B cell (primary cell): ENCODE measurements at regions not wholly inside any gene's neighbourhood (a gene's known extent, or its start where the extent isn't known, plus 50 kb on each side); places are given as distances from the start of the nearest gene placed in this dataset.

Experiments
- ATAC-seq: fragments of 200-7000 bp; cut with Tn5 transposase; one replicate; pipeline ENCODE4 v1.10.0; 2021; ENCODE audit warnings: low read depth, mild to moderate bottlenecking, moderate number of reproducible peaks, moderate library complexity
- CTCF ChIA-PET: fragments of 350-600 bp; sonication (Branson Sonifier 250); formaldehyde crosslinking; loops from one replicate; lab custom pipeline; 2021; ENCODE audit warnings: antibody characterized with exemption, inconsistent platforms; lab: Charles Lee
- POLR2A ChIA-PET: fragments of 350-600 bp; sonication (Branson Sonifier 250); formaldehyde crosslinking; loops from one replicate; lab custom pipeline; 2021; ENCODE audit warnings: antibody characterized with exemption; lab: Charles Lee
- DNase-seq: peaks from one replicate; pipeline ENCODE4 v3.0.0; 2013
- H2AFZ ChIP-seq: 2 replicates; pipeline ENCODE4 v1.6.1; 2012; ENCODE audit warnings: mild to moderate bottlenecking, low read depth, low read length; ENCODE audit not compliant: insufficient read depth, poor library complexity, severe bottlenecking
- H3K27ac ChIP-seq, 2 donors: 1 replicate in 1 of 2; 2 replicates in 1 of 2; pipeline ENCODE4 v1.5.1; 2012 to 2013; ENCODE audit warnings: low read length in 2 of 2, mild to moderate bottlenecking in 2 of 2, moderate library complexity in 1 of 2
- H3K27me3 ChIP-seq, 4 experiments: fragments of 200-600 bp in 1 of 4; sonication (generic) in 1 of 4; replicated peaks in 1 of 4; 1 replicate in 2 of 4; 2 replicates in 2 of 4; pipeline versions ENCODE4 v1.6.1 to v1.7.0; 2013 to 2016; ENCODE audit warnings: low read length in 3 of 4, mild to moderate bottlenecking in 2 of 4, mixed read lengths in 1 of 4, moderate library complexity in 1 of 4; ENCODE audit not compliant: insufficient read depth in 4 of 4, control insufficient read depth in 3 of 4; ENCODE audit errors: control extremely low read depth in 1 of 4
- H3K36me3 ChIP-seq, 2 experiments: replicated peaks in 1 of 2; 1 replicate in 1 of 2; 2 replicates in 1 of 2; pipeline versions ENCODE4 v1.6.1 to v1.7.1; 2013; ENCODE audit warnings: low read length in 1 of 2; ENCODE audit not compliant: insufficient read depth in 2 of 2, control insufficient read depth in 1 of 2; ENCODE audit errors: control extremely low read depth in 1 of 2, extremely low read depth in 1 of 2
- H3K4me1 ChIP-seq, 2 donors: fragments of 200-600 bp in 1 of 2; sonication (generic) in 1 of 2; 1 replicate in 1 of 2; 2 replicates in 1 of 2; pipeline versions ENCODE4 v1.5.1 to v1.6.1; 2013 to 2017; ENCODE audit warnings: low read length in 2 of 2; ENCODE audit not compliant: control insufficient read depth in 2 of 2, insufficient read depth in 2 of 2
- H3K4me2 ChIP-seq: replicated peaks from 2 replicates; pipeline ENCODE3; 2012; ENCODE audit warnings: mild to moderate bottlenecking, low read depth, low read length; ENCODE audit not compliant: poor library complexity, severe bottlenecking
- H3K4me3 ChIP-seq, 5 experiments: fragments of 200-600 bp in 1 of 5; sonication (generic) in 1 of 5; 1 replicate in 3 of 5; 2 replicates in 2 of 5; pipeline versions ENCODE4 v1.5.1 to v1.7.0; 2011 to 2016; ENCODE audit warnings: low read length in 4 of 5, mild to moderate bottlenecking in 4 of 5, low read depth in 2 of 5, control low read depth in 1 of 5, moderate library complexity in 1 of 5; ENCODE audit not compliant: insufficient read depth in 1 of 5; ENCODE audit errors: control extremely low read depth in 1 of 5, extremely low read depth in 1 of 5
- H3K79me2 ChIP-seq: fragments of 200-600 bp; sonication (generic); one replicate; pipeline ENCODE4 v1.6.0; 2016; ENCODE audit warnings: low read length; ENCODE audit not compliant: control insufficient read depth, insufficient read depth
- H3K9ac ChIP-seq: fragments of 200-600 bp; sonication (generic); 2 replicates; pipeline ENCODE4 v1.6.1; 2017; ENCODE audit warnings: mild to moderate bottlenecking, low read length, moderate library complexity
- H3K9me3 ChIP-seq, 3 donors: one replicate each; pipeline versions ENCODE4 v1.6.1 to v1.7.1; 2013; ENCODE audit warnings: low read length in 2 of 3; ENCODE audit not compliant: control insufficient read depth in 2 of 3, insufficient read depth in 1 of 3; ENCODE audit errors: control extremely low read depth in 1 of 3
- H4K20me1 ChIP-seq: 2 replicates; pipeline ENCODE4 v1.6.0; 2012; ENCODE audit warnings: mild to moderate bottlenecking, low read length; ENCODE audit not compliant: insufficient read depth, control insufficient read depth, poor library complexity, severe bottlenecking
- H3K27ac Mint-ChIP-seq: one replicate; pipeline ENCODE4 v1.8.0; 2021; ENCODE audit warnings: mixed read lengths
- H3K27me3 Mint-ChIP-seq: one replicate; pipeline ENCODE4 v1.8.0; 2021; ENCODE audit warnings: mixed read lengths
- H3K4me1 Mint-ChIP-seq: one replicate; pipeline ENCODE4 v1.8.0; 2021; ENCODE audit warnings: mixed read lengths
- H3K4me3 Mint-ChIP-seq: one replicate; pipeline ENCODE4 v1.8.0; 2021; ENCODE audit warnings: mixed read lengths
- H3K9me3 Mint-ChIP-seq: one replicate; pipeline ENCODE4 v1.8.0; 2022; ENCODE audit warnings: mixed read lengths; ENCODE audit not compliant: insufficient read depth
- EZH2 ChIP-seq: IDR thresholded peaks from 2 replicates; pipeline ENCODE4 v1.6.1; 2012; ENCODE audit warnings: borderline replicate concordance, low read depth, mild to moderate bottlenecking, moderate library complexity, low read length; ENCODE audit not compliant: insufficient read depth, poor library complexity, severe bottlenecking
- WGBS: methylation state at CpG from one replicate; pipeline ENCODE4 v1.1.5; 2013; ENCODE audit warnings: missing lambda C conversion rate; ENCODE audit not compliant: insufficient coverage; 5-methylcytosine and 5-hydroxymethylcytosine counted together
- intact Hi-C: fragments of 100-400 bp; cut with micrococcal nuclease; formaldehyde crosslinking; loops from one replicate; pipeline ENCODE4 v1.10.0; 2022
- TF ChIP-seq, protein P1 (sequence below): fragments of 200-600 bp; IDR thresholded peaks from one replicate; pipeline ENCODE4 v1.8.0; 2022; ENCODE audit warnings: antibody characterized with exemption, mild to moderate bottlenecking

DNA sequence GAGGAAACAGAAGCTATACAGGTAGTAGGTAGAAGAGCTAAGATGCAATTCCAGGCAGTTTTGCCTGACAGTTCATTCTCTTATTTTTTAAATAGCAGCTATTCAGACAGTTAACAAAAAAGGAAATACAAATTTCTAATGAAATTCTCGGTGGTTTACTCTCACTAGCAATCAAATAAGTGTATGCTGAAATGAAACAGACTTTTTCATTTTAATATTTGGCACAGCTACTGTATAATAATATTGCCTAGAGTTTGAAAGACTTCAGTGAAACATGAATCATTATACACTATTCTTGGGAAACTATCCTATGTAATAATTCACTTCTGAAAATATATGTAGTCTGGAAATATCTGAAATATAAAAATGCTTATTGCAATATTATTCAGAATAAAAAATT is 463.2 kb upstream of the AGTR1 start:
- intact Hi-C loops: no loop called here
- H3K36me3 ChIP-seq: no peaks in the 10 kb centered on the region
- H3K9me3 ChIP-seq: peaks cover 0 to 4% (median 0%) of the 10 kb centered on the region in 3 donors
- H3K4me3 ChIP-seq: no peak overlapping the region
- Mint-ChIP-seq H3K27ac (no peak overlapping the region), H3K27me3 (no peaks in the 10 kb centered on the region), H3K4me3 (no peak overlapping the region), H3K4me1 (no peaks in the 10 kb centered on the region), H3K9me3 (no peaks in the 10 kb centered on the region)
- DNase-seq: no peak
- no peaks in the 10 kb centered on the region for H4K20me1 ChIP-seq
- WGBS: no CpG with 5 or more reads among the region's 1 CpG
- H3K27ac ChIP-seq: no peak overlapping the region
- no peaks in the 10 kb centered on the region for H3K27me3 ChIP-seq
- CTCF ChIA-PET: no interaction called here
- H2AFZ ChIP-seq: no peak overlapping the region
- H3K4me2 ChIP-seq: no peak overlapping the region
- no peak for ATAC-seq
- H3K79me2 ChIP-seq: no peaks in the 10 kb centered on the region
- POLR2A ChIA-PET: no interaction called here
- no peak for TF ChIP-seq EZH2
- TF ChIP-seq, protein P1, sequence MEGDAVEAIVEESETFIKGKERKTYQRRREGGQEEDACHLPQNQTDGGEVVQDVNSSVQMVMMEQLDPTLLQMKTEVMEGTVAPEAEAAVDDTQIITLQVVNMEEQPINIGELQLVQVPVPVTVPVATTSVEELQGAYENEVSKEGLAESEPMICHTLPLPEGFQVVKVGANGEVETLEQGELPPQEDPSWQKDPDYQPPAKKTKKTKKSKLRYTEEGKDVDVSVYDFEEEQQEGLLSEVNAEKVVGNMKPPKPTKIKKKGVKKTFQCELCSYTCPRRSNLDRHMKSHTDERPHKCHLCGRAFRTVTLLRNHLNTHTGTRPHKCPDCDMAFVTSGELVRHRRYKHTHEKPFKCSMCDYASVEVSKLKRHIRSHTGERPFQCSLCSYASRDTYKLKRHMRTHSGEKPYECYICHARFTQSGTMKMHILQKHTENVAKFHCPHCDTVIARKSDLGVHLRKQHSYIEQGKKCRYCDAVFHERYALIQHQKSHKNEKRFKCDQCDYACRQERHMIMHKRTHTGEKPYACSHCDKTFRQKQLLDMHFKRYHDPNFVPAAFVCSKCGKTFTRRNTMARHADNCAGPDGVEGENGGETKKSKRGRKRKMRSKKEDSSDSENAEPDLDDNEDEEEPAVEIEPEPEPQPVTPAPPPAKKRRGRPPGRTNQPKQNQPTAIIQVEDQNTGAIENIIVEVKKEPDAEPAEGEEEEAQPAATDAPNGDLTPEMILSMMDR: no peak
- no peaks in the 10 kb centered on the region for H3K4me1 ChIP-seq
- H3K9ac ChIP-seq: no peak overlapping the region

DNA sequence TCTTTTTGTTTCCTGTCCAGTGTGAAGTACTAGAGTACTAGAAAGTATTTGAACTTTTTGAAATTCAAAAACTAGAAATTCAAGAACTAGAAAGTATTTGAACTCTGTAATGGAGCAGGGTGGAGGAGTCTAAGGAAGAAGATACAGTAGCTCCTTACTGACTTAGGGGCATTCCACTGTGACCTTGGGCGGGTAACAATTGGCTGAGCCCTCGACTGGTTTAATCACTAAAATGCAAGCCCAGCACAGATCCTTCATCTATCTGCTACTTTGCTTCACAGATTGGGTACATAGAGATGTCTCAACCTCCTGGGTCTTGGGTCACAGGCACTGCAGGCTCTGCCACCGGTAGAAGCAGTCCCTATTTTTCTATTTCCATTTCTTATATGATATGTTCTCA is 462.1 kb upstream of the AGTR1 start:
- ATAC-seq (no peak), DNase-seq (no peak)
- ChIA-PET POLR2A (no interaction called here), CTCF (no interaction called here)
- H3K4me3 ChIP-seq: no peak overlapping the region
- no peak overlapping the region for H3K9ac ChIP-seq
- H2AFZ ChIP-seq: no peak overlapping the region
- no peaks in the 10 kb centered on the region for H3K4me1 ChIP-seq
- no peak overlapping the region for H3K27ac Mint-ChIP-seq
- no peaks in the 10 kb centered on the region for H3K9me3 Mint-ChIP-seq
- TF ChIP-seq, protein P1: no peak
- no peak for TF ChIP-seq EZH2
- H3K36me3 ChIP-seq: no peaks in the 10 kb centered on the region
- H3K27me3 Mint-ChIP-seq: no peaks in the 10 kb centered on the region
- H3K79me2 ChIP-seq: no peaks in the 10 kb centered on the region
- no peak overlapping the region for H3K4me3 Mint-ChIP-seq
- no peaks in the 10 kb centered on the region for H3K27me3 ChIP-seq
- H4K20me1 ChIP-seq: no peaks in the 10 kb centered on the region
- no peaks in the 10 kb centered on the region for H3K4me1 Mint-ChIP-seq
- no peak overlapping the region for H3K4me2 ChIP-seq
- WGBS: 88% methylated on average over 2 of the region's 3 CpGs
- intact Hi-C loops: no loop called here
- H3K9me3 ChIP-seq: peaks cover 0 to 4% (median 0%) of the 10 kb centered on the region in 3 donors
- H3K27ac ChIP-seq: no peak overlapping the region
